SKM-1 treated with dmso at 0.1 percent for 144 hours (cell line): ENCODE measurements at regions not wholly inside any gene's neighbourhood (a gene's known extent, or its start where the extent isn't known, plus 50 kb on each side); places are given as distances from the start of the nearest gene placed in this dataset.

Source experiments
- DNase-seq: peaks from one replicate; lab custom pipeline; 2025; ENCODE audit not compliant: unreplicated experiment; lab: John Stamatoyannopoulos, UW

DNA sequence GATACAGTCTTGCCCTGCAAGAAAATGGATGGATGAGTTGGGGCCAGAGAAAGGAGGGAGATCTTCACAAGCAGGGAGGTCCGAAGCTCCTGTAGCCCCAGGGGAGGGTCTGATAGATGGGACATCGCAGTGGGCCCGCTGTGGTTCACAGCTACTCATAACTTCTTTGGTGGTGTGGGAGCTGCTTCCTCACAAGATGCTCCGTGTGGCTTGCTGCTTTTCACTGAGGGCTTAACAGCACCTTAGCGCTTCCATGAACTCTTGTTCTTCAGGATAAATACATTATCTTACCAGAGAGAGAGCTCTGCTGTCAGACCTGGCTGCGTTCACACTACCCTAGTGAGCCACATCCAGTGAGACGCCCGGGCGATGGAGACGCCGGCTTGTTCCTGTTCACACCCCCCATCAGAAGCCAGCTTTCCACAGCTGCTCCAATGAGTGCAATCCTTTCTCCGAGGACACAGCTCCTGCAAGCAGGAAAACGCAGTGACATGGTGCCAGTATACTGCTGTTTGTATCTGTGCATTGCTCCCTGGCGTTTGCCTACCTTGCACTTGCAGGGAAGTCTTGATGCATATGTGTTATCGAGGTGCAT is 599.8 kb downstream of the AJAP1 start:
- no peak for DNase-seq

DNA sequence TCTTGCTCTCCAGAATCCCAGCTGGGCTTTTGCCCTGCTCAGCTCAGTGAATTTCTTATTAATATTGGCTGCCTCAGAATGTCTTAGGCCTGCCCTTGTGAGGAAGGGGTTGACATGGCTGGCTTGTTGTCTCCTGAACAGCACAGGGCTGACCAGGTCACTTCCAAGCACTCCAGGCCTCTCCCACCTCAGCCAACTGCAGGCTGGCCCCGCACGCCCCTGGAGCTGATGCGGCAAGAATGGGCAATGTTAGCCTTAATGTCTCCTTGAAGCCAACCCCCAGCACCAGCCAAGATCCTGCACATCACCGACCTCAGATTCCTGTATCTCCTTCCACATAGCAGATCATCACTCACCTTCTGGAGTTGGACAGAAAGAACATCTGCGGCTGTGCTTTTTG is 598.6 kb downstream of the AJAP1 start:
- DNase-seq: no peak

DNA sequence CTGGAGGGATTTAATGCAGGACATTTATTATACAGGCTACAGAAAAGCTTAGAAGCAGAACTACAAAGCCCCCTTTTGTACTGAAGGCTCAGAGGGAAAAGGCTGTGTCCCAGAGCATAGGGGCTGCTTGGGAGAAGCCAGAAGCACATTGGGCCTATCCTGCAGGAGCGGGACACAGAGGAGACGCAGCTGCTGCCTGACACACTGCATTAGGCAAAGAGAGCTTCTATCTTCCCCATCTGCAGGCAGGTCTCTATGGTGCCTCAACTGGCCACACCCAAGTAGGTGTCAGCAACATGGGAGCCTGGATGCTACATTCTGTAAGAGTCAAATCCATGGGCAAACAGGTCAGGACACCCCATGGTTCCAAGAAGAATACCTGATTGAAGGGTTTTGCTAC is 595.9 kb downstream of the AJAP1 start:
- no peak for DNase-seq

DNA sequence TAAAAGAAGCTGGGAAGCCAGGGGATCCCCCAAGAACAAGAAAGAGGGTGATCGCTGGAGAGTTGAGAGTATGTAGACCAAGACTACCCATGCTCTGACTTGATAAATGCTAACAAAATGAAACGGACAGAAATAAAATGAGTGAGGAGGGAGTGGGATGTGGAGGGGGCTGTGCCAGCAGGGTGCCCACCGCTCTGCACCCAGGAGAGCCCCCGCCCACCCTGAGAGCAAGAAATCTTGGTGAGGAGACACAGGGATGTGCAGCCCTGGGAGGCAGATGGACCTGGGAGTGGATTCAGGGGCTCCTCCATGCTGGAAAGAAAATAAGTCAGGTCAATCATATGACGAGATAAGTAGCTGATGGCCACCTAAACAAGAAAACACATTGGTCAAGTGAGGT is 590.9 kb downstream of the AJAP1 start:
- no peak for DNase-seq

DNA sequence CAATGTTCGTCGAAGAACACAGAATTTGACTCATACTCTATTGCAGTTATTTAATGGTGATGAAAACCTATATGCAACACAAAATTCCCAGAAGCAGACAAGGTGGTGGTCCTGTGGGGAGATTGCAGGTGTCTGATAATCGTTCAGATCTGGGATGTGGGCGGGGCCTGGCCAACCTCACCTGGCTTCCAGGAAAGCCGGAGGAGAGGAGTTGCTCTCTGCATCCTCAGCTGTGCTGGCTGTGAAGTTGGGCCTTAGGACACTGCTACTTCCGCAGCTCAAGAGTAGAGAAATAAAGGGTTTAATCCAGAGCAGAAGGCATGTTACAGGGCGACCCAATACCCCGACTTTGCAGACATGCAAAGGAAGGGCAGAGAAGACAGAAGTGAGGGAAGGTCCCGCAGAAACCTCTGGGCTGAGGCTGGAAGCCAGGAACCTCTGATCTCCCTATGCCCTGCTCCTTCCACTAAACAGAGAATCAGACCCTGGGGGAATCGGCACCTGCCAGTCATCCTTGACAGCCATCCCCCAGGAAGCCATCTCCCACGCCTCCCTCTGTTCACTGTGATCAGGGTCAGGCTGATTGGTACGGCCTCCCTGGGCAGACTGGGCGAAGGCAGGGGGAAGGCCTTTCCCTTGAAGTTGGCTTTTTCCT is 590.3 kb downstream of the AJAP1 start:
- no peak for DNase-seq

DNA sequence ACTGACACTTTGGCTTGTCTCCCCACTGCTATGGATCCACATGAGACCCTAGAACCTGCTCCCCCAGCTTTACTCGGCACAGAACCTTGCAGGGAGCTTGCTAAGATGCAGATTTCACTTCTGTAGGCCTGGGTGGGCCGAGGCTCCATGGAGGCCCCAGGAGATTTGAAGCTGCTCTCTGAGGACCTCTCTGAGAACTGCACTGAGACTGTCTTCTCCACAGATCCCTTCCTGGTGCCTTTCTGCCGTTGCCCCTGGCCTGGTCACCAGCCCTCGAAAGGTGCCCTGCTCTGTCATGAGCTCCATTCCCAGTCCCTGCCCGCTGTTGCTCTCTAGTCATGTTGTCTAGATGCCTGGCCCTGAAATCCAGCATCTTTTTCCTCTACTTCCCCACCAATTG is 588.4 kb downstream of the AJAP1 start:
- no peak for DNase-seq

DNA sequence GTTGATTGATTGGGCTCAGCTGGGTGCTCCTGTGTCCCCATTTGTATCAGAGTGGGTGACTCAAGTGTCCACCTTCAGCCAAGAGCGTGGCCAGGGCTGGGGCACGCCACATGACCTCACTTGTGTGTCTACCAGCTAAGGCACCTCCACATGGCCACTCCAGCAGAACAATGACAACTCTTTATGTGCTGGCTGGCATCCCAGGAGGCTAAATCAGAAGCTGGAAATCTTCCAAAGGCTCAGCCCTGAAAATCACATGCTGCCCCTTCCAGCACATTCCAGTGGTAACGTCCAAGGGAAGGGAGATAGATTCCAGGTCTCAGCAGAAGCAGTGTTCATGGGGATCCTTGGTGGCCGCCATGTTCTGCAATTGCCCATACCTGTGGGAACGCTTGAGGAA is 585.5 kb downstream of the AJAP1 start:
- DNase-seq: no peak

DNA sequence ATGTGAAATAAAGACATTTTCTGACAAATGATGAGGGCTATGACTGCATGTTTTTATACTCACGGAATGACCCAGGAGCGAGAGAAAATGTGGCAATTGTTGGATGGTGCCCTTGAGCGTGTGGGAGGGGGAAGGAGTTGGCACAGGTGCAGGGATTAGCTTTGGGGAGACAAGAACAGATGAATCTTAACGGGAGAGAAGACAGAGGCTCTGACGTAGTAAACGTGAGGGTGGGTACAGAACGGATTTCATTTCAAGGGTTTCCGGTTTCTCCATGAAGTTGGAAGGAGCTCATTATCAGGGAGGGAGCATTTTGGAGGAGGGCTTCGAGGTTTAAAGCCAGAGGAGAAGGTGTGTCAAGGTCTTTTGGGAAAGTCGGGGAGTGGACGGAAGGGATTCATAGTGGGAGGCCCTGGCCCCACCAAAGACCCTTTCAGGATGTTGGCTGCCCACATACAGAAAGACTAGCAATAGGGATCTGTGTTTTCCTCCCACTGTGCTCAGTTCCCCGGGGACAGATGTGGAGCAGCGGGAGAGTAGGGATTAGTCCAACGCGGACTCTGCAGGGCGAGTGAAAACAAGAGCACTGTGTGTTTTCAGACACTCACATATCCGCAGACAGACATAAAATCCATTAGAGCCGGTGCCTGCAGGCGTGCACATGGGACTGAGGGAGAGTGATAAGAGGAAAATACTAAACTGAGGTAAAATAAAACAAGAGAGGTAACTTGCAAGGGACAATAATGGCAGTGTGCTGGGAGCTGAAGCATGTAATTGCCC is 584.1 kb downstream of the AJAP1 start:
- DNase-seq: no peak

DNA sequence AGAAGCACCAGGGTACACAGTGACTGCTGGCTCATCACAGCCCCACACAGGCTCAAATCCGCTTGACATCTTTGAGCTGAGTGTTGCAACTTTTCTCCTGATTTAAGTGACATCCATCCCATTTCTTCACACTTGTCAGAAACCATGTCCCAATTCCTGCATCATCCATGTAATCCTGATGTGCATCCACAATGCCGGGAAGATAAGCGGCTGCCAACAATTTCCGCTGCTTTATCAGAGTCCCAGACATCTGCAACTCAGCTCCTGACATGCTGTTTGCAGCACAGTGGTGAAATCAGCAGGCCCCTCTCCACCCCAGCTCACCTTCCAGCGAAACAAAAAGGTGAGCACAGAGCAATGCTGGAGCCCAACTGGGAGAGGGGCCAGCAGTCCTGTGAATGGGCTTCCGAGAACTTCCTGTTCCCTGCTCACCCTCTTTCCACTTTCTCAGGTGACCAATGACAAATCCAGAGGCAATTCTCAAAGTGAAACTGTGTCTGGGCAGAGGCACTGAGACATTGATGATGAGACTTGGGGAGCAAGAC is 581.0 kb downstream of the AJAP1 start:
- no peak for DNase-seq

DNA sequence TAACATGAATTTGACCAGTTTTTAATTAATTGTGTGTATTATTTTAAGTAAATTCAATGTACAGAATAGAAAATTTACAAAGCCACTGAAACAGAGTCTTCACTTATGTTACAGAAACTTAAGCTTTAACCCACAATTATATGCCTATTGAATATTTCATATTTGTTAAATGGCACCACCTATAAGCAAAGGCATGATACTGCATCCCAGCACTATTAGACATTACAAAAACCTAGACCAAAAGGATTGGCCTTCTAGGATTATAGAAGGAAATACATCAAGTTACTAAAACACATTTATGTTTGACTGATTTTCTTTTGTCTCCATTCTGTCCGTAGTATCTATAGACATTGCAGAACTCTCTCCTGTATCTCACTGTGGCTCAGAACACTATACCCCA is 578.1 kb downstream of the AJAP1 start:
- DNase-seq: no peak

DNA sequence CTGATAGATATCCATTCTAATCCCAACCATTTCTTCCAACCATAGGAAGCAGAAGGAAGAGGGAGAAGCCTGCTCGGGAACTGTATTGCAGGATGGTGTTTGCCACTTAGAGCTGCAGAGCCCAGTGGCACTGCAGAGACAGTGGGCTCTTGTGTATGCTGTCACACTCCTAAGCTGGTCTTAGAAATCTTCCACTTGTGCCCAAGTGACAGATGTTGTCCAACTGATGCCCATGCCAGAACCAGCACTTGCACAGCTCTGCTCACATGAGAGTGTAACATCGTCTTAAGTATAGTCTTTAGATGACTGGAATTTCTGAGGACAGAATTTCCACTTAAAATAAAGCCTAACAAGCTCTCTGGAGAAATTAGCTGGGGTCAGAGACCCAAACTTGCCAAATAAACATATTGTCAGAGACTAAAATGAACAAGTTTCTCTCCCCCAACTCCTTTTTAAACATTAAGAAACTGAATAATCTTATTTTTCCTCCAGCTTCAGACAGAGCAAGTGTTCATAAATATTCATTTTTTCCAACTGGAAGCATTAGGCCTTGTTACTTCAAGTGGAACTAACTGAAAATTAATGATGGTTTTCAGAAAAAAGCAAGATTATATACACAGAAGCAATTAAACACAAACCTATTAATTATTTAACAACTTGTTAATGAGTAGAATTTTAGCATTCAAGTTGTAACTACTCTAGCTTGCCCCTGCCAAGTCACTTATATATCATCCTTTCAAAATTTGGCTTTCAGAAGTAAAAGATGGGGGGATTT is 577.3 kb downstream of the AJAP1 start:
- no peak for DNase-seq

DNA sequence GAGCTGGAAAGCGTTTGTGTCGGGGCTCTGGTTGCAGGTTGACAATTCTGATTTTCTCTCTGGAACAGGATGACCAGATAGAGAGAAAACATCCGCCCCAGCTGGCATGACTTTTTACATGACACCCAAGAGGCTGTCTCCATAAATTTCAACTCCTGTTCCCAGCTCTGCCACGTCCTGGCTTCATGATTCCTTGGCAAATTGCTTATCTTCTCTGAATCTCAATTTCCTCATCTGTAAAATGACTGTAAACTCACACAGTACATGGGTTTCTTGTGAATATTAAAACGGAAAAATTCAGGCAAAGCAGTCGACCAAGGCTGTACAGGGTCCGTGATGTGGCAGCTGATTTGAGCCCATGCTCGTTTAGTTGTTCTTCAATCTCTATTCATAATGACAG is 572.7 kb downstream of the AJAP1 start:
- DNase-seq: no peak

DNA sequence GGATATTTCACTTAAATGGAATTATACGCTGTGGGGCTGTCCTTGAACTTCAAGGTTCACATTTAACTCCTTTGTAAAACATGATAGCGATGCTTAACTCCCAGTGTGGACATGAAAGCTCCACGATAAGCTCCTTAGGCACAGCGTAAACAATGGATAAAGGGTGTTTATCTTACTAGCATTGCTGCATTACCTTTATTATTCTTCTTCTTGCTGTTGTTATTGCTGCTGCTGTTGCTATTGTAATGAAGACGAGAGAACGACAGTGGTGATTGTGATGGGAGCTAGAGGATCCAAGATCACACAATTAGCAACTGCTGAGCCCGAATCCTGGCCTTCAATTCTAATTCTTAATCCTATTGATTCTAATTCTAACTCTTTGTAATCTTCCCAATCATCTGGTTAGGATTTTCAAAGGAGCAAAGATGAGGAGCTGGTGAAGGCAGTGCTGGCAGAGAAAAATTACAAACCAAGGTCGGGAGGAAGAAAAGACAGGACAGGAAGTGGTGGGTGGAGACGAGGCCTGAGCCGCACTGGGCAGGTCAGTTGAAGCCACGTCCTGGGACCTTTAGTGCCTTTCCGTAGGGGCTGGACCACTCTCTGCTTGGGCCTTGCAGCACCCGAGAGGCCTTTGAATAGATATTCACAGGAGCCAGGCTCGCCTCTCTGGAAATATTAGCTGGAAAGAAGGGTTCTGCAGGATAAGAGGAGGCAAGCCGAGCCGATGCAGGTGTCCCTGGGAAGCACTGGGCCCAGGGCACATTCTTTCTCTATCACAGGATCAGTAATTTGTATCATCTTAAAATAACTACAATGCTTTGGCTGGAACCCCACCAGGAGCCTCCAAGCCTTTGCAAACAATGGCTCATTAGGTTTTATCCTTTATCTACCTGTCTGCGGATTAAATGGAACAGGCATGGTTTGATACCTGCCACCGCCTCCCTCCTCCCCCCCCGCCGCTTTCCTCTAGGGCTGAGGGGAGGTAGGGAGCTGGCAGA is 571.6 kb downstream of the AJAP1 start:
- no peak for DNase-seq

DNA sequence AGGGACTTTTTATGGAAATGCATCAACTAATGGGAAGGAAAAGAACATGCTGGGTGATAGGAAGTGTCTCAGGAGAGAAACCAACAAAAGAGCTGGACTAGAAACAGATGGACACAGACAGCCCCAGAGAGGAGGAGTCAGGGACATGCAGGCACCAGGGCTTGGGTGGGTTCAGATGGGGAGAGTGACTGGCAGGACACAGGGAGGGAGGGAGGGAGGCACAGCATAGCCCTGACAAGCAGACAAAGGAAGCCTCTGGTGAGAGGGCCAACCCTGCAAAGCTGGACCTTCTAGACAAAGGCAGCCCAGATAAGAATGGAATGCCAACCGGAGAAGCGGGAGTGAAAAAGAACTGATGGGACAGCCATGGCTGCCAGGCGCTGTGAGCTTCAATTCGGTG is 568.8 kb downstream of the AJAP1 start:
- no peak for DNase-seq

DNA sequence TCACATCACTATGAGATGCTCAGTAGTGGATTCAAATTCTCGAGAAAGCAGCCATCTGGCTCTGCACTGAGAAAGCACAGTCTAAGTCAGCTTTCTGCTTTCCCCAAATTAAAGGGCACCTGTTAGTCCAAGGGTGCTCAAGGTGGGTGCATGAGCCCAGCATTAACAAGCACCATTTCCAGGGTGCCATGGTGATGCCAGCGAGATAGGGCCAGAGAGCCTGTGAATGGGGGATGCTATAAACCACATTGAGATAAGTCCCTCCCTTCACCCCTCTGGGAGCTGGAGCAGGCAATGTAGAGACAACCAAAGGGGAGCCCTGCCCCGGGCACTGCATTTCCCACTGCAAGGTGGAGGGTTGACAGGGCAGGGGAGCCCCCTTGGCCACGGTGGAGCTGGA is 568.2 kb downstream of the AJAP1 start:
- DNase-seq: no peak

DNA sequence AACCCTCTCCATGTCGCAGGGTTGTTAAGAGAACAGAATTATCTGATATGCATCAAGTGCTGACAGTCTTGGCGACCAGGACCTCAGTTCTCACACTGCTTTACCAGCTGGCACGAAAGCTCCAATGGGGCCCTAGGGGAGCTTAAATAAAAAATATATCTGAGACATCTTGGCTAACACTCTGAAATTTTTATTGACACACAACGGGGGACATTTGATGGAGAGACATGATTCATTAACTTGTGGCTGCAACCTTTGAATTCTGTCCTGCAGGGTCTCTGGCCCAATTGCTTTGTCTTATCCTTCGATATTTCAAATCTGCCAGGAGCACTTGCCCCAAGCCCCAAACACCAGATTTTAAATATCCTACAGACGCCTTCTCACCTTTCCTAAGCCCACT is 567.0 kb downstream of the AJAP1 start:
- no peak for DNase-seq

DNA sequence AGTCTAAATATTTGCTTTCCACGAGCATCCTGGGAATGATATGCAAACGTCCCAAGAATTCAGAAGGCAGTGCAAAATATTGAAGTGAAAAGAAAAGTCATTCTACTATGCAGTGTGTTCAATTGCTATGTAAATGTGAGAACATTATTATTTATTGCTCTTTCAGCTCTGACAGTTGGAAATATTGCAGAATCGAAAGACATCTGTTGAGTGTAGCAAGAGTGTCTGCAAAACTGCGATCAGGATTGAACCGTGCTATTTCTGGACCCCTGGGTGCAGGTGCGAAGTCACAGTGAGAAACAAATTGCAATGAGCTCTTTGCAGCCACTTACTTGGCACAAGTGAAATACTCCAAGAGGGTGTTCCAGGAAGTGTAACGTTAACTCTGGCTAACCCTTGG is 566.4 kb downstream of the AJAP1 start:
- no peak for DNase-seq

DNA sequence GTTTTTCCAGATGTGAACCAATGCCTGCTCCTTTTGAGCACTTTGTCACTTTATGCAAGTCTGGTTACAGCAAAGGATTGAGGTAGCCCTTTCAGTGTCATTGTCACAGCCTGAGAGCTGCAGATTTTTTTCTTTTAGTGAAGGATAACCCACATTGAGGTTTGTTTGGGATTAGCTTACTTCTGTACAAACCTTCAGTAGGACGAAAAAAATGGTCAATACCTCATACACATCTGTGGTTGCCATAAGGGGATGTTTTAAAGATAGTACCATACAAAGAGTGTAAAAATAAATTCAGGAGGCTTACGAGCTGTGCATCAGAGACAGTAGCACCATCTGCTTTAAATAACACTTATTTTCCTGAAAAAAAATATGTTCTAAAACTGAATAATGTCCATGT is 566.0 kb downstream of the AJAP1 start:
- DNase-seq: no peak

DNA sequence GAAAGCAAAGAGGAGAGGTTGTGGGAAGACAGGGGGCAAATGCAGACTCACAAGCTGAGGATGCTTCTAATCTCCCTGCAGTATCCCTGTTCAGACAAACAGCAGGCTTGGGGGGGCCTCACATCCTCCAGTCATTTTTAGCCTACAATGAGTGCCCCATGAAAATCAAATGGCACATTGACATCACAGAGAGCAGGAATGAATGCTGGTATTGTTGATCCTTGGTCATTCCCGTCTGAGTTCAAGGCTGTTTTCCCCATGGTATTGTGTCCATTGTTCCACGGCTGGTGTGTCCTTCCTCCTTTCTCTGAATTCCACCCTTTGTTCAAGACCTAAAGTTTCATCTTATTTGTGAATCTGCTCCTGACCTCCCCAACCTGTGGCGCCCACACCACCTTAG is 545.6 kb downstream of the AJAP1 start:
- DNase-seq: no peak

DNA sequence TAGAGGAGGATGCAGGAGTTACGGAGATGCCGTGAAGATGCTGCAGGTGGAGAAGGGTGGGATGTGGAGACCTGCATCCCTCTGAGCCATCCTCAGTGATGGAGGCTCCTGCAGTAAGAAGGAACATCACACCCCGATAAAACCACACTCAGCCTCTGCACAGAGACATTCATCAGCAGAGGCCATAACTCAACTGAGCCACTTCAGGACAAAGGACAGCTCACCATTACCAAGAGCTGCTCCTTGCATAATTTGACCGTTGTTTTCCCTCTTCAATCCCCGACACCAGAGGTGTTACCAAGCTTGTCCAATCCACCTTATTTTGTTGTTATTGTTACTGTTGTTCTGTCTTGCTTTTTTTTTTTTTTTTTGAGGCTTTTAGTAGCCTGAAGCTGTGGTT is 543.9 kb downstream of the AJAP1 start:
- no peak for DNase-seq
